NCI-H446 (cell line): ENCODE measurements at regions not wholly inside any gene's neighbourhood (a gene's known extent, or its start where the extent isn't known, plus 50 kb on each side); places are given as distances from the start of the nearest gene placed in this dataset.

Experiments used
- DNase-seq, 2 experiments: peaks; one replicate each; lab custom pipeline; 2025; lab: John Stamatoyannopoulos, UW

GRCh38 chr19:32173836-32174235 lies 171.6 kb upstream of the ZNF507 start:
- DNase-seq: no peak

- no peak for DNase-seq
These were observed 170.9 kb upstream of the ZNF507 start for GRCh38 chr19:32174386-32175113.

GRCh38 chr19:32176591-32176990 lies 168.8 kb upstream of the ZNF507 start:
- DNase-seq: no peak

- no peak for DNase-seq
These were observed 167.7 kb upstream of the ZNF507 start for GRCh38 chr19:32177686-32178085.

GRCh38 chr19:32178401-32178800 lies 167.0 kb upstream of the ZNF507 start:
- no peak for DNase-seq

GRCh38 chr19:32178956-32179355 lies 166.5 kb upstream of the ZNF507 start:
- DNase-seq: no peak

- no peak for DNase-seq
These were observed 164.0 kb upstream of the ZNF507 start for GRCh38 chr19:32181216-32181920.

- DNase-seq: no peak
These were observed 158.7 kb upstream of the ZNF507 start for GRCh38 chr19:32186542-32187330.

GRCh38 chr19:32188921-32189320 lies 156.5 kb upstream of the ZNF507 start:
- DNase-seq: no peak

- DNase-seq: no peak
These were observed 155.3 kb upstream of the ZNF507 start for GRCh38 chr19:32189956-32190706.

GRCh38 chr19:32191921-32192320 lies 153.5 kb upstream of the ZNF507 start:
- DNase-seq: no peak

- DNase-seq: no peak
These were observed 149.5 kb upstream of the ZNF507 start for GRCh38 chr19:32195706-32196610.

GRCh38 chr19:32196690-32197420 lies 148.6 kb upstream of the ZNF507 start:
- DNase-seq: no peak

GRCh38 chr19:32197896-32198882 lies 147.2 kb upstream of the ZNF507 start:
- DNase-seq: no peak

- no peak for DNase-seq
These were observed 145.8 kb upstream of the ZNF507 start for GRCh38 chr19:32199501-32200040.

- no peak for DNase-seq
These were observed 144.9 kb upstream of the ZNF507 start for GRCh38 chr19:32200312-32201038.

- DNase-seq: no peak
These were observed 144.2 kb upstream of the ZNF507 start for GRCh38 chr19:32201211-32201610.

GRCh38 chr19:32201636-32202051 lies 143.8 kb upstream of the ZNF507 start:
- no peak for DNase-seq
